ENCODE measurements at regions not wholly inside any gene's neighbourhood (a gene's known extent, or its start where the extent isn't known, plus 50 kb on each side); places are given as distances from the start of the nearest gene placed in this dataset.
A peak's percentile ranks its signal among the peaks of the same experiment; 100 is the strongest.
"Not testable (repeated sequence)": the region's sequence is repeated elsewhere in the genome, so short reads cannot be mapped to it uniquely, and the experiment has no call there.

DNA sequence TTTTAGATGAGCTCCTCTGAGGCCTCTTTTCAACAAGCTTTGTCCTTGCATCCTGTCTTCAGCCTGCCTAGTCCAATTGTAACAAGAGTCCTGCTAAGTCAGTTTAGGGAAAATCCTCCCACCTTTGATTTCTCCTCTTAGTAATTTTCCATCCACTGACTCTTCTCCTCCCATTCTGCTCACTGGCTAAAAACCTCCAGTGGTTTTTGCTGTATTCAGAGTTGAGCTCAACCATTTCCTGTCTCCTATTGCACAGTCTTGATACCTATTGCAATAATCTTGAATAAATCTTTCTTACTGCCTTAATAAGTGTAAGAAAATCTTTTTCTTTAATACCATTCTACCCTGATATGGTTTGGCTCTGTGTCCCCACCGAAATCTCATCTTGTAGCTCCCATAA lies 117.8 kb upstream of the ENPP6 start:
- no peak for DNase-seq (ENCODE audit: low read depth)

DNA sequence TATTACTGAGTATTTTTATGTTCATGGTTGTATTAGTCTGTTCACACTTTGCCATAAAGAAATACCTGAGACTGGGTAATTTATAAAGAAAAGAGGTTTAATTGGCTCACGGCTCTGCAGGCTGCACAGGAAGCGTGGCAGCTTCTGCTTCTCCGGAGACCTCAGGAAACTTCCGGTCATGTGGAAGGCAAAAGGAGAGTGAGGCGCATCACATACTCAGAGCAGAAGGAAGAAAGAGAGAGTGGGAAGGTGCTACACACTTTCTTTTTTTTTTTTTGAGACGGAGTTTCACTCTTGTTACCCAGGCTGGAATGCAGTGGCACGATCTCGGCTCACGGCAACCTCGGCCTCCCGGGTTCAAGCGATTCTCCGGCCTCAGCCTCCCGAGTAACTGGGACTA lies 115.8 kb upstream of the ENPP6 start:
- not testable (repeated sequence) for DNase-seq (ENCODE audit: low read depth)

DNA sequence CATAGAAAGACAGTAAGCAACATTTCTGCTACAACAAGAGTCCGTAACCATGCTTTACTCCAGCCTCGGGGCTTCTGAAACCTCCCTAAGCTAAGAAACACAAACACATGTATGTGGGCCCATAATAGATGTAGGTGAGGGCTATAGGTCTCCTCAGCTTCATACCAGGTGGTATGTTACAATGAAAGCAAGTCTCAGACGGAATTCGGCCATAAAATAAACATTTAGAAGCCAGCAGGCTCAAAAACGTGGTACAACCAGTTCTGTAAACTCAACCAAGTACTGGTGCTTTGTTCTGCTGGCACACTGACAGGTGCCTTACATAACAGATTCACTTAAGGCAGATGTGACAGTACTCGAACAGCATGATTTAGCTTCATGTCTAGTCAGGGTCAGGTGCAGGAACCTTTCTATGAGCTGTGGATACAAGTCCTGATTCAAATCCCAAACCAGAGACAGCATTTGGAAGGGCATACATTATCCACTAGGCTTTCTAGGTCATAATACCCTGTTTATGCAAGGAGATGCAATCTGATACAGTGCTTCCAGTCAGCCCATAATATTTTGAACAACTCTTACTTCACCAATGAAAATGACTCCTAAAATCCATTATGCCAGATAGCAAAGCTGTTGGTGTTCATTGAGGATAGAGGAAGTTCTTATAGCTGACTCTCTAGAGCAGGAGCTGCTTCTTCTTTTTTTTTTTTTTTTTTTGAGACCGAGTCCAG lies 113.8 kb upstream of the ENPP6 start:
- peak; percentile 42 for DNase-seq (ENCODE audit: low read depth)

DNA sequence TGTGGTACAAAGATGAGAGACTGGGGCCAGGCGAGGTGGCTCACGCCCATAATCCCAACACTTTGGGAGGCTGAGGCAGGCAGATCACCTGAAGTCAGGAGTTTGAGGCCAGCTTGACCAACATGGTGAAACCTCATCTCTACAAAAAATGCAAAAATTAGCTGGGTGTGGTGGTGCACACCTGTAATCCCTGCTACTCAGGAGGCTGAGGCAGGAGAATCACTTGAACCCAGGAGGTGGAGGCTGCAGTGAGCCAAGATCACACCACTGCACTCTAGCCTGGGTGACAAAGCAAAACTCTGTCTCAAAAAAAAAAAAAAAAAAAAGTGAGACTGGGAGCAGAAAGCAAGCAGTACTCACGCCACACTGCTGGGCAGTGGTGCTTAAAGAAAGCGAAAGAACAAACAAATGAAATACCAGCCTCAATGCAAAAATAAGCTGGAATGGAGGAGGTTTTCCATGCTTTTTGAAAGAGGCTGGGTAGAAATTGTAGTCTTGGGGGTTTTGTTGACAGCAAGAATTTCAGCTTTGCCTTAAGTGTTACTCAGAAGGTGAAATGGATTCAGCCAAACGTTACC lies 112.9 kb upstream of the ENPP6 start:
- not testable (repeated sequence) for DNase-seq (ENCODE audit: low read depth)

DNA sequence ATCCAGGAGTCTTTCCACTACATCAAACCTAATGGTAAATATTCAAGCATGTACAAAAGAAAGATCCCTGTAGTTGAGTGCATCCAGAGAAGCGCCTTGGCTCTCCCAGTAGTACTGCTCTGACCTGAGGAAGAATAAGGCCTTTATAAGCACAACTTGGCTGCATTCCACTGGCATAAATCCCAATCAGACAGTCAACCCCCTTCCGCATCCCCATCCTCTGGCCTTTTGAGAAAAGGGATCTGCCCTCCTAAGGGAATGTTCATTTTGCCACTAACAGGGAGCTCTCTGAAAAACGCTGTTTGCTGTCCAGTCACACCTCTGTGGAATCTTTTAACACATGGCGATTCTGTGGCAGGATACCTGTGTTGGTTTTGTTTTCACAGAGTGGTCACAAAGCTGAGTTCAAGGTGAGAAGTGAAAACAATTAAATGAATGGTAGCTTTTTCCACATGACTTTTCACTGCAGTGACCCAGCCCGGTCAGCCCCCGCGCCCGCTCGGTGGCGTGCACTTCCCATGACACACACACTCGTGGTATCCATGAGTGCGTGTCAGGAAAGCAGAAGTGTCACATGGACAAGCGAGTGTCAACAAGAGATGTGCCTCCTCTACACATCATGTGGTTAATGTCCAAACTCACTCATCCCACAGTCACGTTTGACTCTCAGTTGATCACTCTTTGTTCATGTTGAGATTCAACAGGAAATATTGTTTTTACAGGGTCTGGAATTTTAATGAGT lies 112.2 kb upstream of the ENPP6 start:
- peak; percentile 41 for DNase-seq (ENCODE audit: low read depth)

DNA sequence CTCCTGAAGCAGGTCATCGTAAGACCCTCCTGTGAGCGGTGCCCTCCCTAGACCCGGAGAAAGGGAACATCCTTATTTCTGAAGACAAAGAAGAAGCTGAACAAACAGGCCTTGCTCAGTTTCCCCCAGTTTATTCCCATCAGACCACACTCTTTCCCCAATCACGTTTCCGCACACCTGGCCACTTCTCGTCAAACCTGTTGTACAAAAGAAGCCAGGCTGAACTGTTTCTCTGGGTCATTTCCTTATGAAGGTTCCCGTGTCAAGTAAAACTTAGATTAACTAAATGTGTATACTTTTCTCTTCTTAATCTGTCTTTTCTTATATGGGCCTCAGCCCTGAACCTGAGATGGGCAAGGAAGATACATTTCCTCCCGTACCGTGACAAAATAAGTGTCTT lies 111.6 kb upstream of the ENPP6 start:
- no peak for DNase-seq (ENCODE audit: low read depth)

DNA sequence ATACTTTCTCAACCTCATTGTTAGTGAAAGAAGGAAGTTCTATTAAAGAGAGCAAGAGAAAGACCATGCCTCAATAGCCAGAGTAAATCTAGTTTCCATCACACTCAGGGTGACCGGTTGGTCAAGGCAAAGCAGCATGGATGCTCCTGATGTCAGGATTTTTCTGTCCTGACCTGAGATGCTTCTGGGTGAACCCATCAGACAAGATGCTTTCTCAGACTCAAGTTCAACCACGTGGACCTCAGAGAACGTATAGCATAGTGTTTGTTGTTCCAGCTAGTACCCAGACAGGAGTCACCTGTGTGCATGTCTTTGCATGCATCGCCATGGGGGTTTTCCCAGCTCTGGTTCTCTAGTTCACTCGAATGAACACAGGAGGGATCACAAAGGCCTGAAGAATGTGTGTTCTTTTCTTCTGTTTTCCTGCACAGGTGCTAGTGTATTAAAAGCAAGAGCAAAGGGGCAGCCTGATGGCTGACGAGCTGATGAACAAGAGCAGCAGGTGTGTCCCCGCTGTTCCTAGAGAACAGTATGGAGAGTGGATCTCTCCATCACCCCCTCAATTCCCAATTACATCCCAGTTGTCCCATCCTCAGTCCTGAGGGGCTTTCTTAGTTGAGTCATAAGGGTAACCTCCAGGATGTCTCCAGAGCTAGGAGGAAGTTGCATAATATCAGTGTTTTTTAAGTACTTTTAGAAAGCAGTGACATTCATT lies 110.5 kb upstream of the ENPP6 start:
- peak; percentile 40 for DNase-seq (ENCODE audit: low read depth)

DNA sequence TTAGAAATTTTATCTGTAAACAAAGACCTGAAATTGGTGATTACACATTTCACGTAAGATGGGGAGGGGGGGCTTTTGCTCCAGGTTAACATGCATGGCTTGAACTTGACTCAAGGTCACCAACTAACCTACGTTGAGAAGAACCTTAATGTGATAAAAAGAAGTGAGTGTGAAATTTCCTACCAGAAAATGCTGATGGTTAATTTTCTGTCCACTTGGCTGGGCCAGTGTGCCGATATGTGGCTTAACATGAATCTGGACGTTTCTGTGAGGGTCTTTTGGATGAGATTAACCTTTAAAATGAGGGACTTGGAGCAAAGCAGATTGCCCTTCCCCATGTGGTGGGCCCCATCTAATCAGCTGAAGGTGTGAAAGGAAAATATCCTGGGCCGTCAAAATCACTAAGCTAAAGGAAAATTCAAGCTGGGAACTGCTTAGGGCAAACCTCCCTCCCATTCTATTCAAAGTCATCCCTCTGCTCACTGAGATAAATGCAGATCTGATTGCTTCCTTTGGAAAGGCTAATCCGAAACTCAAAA lies 107.3 kb upstream of the ENPP6 start:
- DNase-seq (ENCODE audit: low read depth): no peak

DNA sequence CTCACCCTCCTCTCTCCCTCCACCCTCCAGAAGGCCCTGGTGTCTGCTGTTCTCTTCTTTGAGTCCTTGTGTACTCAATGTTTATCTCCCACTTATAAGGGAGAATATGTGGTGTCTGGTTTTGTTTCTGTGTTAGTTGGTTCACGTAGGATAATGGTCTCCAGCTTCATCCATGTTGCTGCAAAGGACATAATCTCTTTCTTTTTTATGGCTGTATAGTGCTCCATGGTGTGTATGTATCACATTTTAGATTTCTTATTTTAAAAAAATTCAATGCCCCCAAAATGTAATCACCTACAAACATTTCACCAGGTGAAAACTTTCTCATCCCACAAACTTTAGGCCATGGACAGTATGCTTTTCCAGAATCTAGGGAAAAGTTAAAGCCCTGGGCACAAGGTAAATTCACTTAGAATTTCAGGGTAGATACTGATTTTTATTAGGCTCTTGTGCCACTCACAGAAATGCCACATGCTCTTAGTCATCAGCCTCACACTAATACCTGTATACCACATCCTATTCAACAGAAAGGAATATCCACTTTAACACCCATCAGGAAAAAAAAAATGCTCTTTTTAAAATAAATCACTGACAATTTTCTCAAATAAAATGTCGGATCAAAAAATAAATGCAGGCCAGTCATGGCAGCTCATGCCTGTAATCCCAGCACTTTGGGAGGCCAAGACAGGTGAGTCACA lies 104.8 kb upstream of the ENPP6 start:
- DNase-seq (ENCODE audit: low read depth): peak; percentile 62

DNA sequence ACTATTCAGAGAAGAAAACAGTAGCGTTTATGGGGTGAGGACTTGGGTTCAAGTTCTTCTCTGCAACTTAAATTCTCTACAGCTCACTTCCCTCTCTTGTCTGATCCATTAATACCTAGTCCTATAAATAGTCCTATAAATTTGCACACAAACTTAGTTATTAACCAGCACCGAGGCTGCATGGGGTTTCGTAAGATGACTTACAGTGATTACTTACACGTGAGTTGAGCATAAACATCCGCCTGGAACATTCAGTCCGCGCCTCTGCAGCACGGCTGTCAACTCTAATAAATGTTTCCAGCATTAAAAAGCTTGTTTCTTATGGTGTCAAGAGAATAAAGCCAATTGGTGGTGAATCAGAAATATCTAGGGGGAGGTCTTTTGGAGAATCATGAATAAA lies 103.0 kb upstream of the ENPP6 start:
- DNase-seq (ENCODE audit: low read depth): no peak

DNA sequence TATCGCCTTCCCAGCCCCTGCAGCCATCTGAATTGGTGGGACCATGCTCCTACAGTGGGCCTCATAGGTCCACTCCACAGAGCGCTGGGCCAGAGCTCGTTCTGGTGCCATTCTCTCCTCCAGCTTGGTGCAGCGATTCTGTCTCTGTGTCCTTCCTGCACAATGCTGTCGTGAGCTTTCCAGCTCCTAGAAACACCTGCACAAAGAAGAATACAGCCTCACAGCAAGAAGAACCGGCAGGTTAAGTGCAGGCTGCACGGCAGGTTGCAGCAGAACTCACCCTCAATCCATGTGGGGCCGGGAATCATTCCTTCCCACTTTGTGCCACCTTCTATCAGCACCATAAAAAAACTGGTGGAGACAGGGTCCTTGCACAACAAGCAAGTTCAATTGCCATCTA lies 101.2 kb upstream of the ENPP6 start:
- DNase-seq (ENCODE audit: low read depth): no peak

DNA sequence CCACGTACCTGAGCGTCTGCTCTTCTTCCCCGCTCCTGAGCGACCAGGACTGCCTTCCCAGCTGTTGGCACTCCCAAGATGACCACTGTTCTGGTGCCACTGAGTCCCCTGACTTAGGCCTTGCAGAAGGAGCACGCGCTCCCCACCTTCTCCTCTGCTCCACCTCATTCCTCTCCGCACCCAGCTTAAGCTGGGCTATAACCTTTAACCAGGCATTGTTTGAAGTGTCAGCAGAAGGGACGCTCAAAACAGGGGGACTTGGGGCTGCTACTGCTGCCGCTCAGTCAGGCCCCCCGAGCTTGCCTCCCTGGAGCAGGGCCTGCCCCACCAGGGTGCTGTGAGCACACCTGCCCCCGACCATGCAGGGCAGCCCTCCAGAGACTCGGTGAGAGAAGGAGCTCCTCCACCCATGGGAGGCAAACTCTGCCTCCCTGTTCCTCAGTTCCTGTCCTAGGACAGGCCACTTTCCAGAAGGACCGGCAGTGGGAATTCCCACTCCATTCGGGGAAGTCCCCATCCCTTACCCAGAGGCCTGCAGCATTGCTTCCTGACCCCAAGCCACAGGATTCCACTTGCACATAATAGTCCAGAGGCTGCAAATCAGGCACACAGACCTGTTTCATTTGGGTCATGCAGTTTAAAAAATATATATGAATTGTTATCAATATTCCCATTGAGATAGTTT lies 99.7 kb upstream of the ENPP6 start:
- DNase-seq (ENCODE audit: low read depth): peak; percentile 25

DNA sequence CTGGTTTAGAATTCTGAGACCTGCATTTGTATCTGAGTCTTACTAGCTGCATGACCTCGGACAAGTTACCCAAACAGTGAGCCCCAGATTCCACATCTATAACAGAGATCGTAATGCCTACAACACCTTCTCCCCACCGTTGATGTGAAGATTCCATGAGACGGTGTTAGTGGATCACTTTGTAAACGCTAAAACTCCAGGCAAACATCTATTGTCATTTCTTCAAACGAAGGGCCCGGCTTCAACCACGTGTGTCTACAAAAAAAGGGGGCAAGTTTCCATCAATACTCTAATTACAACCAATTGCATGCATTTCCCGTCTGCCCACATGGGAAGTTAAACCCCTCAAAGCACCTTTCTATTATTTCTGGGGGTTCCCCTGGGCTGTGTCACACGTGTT lies 99.1 kb upstream of the ENPP6 start:
- DNase-seq (ENCODE audit: low read depth): no peak

DNA sequence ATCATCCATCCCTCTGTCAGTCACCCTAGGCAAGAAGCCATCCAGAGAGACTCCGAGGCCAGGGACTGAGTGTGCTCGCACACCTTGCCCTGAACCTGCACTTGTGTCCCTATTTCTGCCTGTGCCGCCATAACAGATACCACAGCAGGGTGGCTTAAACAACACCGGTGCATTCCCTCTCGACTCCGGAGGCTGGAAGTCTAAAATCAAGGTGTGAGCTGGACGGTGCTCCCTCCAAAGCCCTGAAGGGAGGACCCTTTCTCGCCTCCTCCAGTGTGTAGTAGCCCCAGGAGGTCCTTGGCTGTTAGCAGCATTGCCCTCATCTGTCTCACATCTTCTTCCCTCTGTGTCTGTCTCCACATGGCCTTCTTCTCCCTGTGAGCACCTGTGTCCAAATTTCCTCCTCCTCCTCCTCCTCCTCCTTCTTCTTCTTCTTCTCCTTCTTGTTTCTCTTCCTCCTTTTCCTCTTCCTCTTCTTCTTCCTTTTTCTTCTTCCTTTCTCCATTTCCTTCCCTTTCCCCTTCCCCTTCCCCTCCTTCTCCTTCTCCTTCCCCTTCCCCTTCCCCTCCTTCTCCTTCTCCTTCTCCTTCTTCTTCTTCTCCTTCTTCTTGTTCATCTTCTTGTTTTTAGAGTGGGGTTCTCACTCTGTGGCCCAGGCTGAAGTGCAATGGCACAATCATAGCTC lies 98.1 kb upstream of the ENPP6 start:
- DNase-seq (ENCODE audit: low read depth): no peak

DNA sequence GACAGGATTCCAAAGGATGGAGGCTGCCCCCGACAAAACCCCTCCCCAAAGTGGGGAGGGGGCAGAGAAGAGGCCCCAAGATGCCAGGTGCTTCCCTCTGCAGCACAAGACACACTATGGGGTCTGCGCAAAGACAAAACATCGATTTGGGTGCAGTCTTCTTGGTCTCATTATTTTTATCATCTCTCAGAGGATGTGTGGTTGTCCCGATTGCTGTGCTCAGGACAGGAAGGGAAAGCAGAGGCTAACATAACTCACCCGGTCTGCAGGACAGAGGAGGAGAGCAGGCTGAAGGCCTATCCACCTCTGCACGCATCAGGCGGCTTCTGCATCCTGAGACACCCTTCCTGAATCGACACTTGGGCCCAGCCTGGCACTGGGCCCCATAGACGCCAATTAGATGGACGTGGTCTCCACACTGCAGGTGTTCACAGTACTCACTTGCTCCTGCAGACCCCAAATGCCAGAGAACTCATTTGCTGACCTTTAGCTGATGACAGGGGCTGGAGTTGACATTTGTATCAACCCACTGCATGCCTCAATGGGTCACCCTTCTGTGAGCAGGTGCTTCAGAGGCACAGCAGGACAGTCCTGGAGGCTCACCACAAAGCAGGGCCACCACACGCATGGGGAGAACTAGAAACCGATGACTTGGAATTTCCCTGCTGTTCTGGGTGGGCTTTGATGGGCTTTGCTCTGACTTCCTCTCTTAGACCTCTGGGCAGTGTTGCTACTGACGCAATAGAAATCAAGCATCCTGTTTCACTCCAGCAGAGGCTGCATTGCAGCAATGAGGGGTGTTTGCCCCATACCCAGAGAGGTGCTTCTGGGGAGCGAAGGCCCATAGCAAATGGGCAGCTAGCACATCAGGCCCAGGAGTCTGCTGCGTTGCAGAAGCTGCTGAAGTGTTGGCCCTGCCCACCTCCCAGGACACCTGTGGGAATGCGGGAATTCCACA lies 96.3 kb upstream of the ENPP6 start:
- no peak for DNase-seq (ENCODE audit: low read depth)

DNA sequence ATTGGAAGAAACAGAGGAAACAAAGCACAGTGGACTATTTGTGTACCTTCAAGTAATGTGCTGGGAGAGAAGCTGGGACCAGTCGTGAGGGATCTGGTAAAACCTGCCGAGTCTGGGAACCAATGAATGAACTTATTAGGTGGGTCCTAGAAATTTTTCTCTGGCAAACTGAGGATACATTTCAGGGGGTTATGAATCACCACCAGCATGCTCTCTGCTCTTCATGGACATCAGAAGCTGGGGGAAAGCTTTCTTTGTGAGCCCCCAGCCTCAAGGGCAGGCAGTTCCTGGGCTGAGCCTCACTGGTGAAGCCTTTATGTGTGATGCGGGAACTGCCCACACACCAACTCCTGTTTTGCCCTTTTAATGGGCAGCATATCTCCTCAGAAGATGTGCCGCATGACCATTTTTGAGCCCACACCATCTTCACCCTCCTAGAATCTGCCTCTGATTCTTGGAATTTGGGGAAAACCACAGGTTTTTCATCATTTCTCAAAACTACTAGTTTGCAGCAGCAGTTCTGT lies 95.4 kb upstream of the ENPP6 start:
- DNase-seq (ENCODE audit: low read depth): no peak

DNA sequence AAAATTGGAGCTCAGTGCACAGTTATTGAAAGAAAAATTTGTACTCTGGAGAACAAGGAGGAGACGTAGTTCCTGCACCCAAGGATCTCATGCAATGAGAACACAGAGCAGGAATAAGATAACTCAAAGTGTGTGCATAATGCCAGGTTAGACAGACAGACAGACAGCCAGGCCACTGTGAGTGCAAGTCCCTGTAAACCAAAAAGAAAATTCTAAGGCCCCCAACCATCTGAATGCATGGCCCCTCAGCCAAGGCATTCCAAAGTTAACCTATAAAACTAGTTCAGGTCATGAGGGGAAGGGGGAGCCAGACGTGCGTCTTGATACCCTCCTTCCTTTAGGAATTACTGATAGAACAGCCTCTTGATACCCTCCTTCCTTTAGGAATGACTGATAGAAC lies 94.5 kb upstream of the ENPP6 start:
- DNase-seq (ENCODE audit: low read depth): no peak

DNA sequence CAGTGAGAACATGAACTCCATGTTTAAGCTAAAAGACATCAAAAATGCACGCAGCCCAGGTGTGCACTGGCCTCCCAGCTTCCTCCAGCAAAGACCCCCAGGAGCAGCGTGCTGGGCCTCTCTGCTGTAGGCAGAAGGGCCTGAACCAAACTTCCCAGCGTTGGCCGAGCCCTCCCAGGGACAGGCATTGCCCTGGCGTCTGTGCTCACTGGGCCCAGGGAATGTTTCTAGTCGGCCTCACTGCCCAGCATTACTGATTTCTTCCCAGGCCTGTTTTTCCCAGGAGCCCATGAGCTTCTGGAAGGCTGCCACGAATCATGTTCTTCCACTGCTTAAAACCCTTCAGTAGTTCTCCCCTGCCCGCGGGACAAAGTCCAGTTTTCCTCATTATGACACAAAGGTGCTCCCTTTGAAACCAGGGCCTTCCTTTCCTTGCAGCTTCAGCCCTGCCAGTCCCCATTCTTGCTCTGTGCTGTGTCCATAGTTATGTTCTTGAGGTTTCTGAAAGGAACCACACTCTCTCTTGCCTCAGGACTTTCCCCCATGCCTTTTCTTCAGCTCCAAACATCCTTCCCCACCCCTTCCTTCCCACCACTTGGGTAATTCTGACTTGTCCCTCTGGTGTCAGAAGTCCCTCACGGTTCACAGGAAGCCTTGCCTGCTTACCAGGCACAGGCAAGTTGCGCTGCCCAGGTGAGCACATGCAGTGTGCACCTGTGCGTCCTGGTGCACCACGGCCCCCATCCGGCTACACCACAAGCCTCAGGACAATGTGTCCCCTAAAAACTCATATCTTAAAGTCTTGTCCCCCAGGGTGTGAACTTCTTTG lies 93.4 kb upstream of the ENPP6 start:
- DNase-seq (ENCODE audit: low read depth): peak; percentile 85

Measured in renal cortical epithelial cell (primary cell).